HG02943 (cell line): ENCODE measurements at regions not wholly inside any gene's neighbourhood (a gene's known extent, or its start where the extent isn't known, plus 50 kb on each side); places are given as distances from the start of the nearest gene placed in this dataset.
"Not testable (repeated sequence)": the region's sequence is repeated elsewhere in the genome, so short reads cannot be mapped to it uniquely, and the experiment has no call there.

ENCODE experiments used
- ATAC-seq: cut with Tn5 transposase; IDR thresholded peaks from one replicate; pipeline ENCODE4 v1.9.1; 2021; ENCODE audit warnings: mild to moderate bottlenecking, low read depth, moderate library complexity; ENCODE audit not compliant: unreplicated experiment

DNA sequence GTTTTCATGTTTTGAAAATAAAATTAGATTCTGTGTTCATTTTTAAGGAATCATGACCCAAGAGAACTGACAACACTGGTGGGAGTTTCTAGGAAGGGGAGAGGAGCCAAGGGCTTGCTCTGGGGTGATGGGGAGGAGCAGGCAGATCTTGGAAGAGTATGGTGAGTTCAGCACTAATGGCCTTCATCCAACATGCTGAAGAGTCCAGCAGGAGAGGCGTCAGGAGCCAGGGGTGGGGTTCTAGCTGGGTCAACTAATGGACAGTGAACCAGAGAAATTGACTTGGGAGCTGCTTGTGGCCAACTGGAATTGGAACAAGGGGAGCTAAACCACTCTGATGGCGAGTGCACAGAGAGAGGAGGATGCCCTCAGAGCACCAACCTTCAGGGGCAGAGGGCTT lies 107.1 kb downstream of the MRPL14 start:
- no peak for ATAC-seq

- not testable (repeated sequence) for ATAC-seq
Observed at GRCh38 chr6:44017307-44017706, 109.9 kb downstream of the MRPL14 start.

- ATAC-seq, result no peak
Observed at GRCh38 chr6:44016131-44016870, 111.0 kb downstream of the MRPL14 start.

DNA sequence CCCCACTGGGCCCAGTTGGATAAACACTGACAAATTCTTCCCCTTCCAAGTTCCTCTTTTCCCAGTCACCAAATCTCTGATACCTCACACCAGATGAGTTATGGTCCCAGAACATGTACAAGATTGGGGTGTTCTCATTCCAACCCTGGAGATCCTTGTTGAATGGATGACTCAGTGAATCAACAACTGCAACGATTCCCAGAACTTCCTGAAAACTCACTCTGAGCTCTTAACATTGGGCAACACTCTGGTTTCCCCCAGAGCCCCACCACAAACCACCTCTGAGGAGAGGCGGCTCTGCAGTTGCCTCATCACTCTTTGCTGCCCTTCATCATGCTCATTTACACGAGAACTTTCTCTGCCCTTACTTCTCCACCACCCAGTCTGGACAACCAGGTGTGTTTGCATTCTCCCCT lies 115.2 kb downstream of the MRPL14 start:
- no peak for ATAC-seq

GRCh38 chr6:44011350-44011920 lies 115.8 kb downstream of the MRPL14 start:
- no peak for ATAC-seq

DNA sequence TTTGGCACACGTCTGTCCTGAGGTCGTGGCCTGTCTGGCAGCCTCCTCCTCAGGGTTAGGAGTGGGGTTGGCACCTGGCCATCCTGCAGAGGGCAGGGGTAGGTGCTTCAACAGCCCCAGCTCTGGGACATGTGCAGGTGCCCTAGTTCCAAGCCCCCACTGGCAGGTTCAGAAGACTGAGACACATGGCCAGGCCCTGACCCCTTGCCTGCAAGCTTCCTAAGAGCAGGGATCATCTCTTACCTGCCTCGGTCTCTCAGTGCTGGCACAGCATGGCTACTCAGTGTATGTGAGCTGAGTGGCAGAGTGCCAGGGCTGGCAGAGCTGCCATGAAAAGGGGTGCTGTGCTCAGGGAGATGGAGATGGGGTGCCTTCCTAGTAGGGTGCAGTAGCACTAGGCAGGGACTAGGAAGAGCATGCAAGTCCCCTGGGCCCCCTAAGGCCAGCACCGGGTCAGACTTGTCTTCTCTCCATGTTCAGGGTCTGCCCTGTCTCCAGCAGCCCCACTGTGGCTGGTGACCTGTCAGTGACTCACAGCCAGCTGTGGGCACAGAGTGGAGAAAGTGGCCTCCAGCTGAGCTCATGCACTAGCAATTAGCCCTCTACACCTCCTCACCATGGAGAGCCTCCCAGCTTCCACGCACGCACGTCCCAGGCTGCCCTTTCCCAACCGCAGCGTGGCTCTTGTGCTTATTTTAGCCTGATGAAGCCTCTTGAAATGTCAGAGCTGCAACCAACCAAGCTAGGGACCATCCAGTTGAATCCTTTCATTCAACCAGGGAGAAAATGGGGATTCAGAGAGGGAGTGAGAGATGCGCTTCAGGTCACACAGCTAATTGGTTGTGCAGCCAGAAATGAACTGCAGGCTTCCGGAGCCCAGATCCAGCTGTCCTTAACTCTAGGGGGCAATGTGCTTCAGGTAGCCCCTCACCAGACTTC lies 116.6 kb downstream of the MRPL14 start:
- ATAC-seq, result no peak

DNA sequence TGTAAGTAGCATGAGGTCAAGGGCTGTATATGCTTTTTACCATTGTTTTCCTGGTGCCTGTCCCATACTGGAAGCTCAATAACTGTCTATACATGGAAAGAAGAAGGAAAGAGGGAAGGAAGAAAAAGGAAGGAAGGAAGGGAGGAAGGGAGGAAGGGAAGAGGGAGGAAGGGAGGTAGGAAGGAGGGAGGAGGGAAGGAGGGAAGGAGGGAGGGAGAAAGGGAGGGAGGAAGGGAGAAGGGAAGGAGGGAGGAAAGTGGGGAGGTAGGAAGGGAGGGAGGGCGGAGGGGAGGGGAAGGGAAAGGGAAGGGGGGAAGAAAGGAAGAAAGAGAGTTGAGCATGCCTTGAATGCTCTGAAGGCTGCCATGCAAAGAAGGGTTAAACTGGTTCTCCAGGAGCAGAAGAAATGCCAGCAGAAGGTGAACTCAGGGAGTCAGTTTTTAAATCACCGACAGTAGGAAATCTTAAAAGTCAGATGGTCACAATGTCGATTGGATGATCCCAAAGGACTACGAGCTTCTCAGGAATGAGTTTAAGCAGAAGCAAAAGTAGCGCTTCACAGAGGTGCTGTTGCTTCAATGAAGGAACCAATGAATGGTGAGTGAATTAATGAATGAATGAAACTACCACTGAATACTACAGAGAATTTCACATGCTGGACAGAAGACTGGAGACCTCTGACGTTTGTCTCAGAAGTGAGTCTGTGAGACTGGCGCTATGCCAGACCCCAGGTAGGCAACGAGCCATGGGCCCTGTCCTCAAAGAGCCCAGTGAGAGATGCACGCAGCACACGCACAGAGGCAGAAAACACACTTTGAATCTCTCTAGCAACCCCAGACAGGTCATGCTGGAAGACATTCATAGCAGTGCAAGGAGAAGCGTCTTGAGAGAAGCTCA lies 117.6 kb downstream of the MRPL14 start:
- no peak for ATAC-seq

- no peak for ATAC-seq
Observed at GRCh38 chr6:44008821-44009370, 118.4 kb downstream of the MRPL14 start.

GRCh38 chr6:44007818-44008621 lies 119.2 kb downstream of the MRPL14 start:
- ATAC-seq, result no peak

- ATAC-seq, result no peak
Observed at GRCh38 chr6:44006872-44007303, 120.4 kb downstream of the MRPL14 start.

DNA sequence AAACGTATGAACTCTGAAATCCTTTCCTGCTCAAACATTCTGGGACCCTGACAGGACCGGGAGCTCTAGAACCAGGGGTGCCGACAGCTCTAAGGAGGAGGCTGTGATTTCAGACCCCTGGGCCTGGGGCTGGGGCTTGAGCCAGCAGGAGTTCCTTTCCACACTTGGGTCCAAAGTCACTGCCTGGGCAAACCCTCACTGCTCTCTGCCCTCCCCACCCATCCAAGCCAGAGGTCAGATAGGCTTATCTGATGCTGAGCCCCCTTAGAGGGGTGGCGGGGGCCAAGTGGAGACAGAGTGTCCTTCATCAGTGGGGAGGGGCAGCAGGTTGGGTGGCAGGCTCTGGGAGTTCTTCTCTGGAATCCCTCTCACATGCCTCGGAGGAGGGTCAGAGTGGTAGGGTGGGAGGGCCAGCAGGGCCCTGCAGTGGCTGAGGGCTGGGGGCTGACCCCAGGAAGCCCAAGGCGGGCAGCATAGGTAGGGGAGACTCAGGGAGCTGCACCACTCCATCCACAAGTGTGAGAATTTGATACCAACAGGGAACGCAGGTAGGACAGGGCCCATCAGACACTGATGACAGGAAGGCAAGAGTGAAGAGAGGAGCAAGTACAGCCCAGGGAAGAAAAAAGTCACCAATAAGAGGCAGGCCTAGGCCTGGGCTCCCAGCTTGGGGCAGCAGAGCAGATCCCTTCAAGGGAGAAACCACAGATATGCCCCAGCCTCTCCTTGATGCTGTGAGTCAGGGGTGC lies 121.0 kb downstream of the MRPL14 start:
- no peak for ATAC-seq

DNA sequence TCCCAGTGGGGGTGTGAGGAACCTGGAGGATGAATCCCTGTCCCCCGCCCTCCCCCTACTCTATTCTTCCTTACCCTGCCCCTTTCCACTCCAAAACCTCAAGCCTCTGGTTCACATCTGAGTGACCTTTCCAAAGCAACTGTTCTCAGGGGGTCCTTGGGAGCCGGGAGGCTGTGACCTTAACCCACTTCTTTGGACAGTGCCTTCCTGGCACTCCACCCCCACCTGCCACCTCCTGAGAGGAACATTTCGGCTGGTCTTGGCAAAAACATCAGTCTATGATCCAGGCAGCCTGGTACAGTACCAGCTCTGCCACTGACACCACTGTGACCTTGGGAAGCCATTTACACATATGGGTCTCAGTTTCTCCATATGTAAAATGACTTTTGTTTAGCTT lies 121.7 kb downstream of the MRPL14 start:
- no peak for ATAC-seq

- ATAC-seq, result no peak
Observed at GRCh38 chr6:44004625-44005506, 122.4 kb downstream of the MRPL14 start.

DNA sequence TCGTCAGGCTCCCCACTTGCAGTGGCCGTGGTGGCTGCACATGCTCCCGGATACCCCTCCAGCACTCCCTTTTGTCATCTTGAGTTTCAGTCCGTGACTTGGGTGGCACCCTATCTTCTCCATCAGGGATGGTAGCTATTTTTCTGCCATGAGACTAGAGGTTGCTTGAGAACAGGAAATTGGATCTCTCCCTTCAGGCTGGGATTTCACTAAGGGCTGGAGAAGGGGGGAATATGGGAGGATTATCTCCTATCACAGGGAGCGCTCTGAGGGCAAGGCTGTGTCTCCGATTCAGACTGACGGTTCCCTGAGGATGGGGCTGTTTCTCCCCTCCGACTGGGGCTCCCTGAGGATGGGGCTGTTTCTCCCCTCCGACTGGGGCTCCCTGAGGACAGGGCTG lies 123.1 kb downstream of the MRPL14 start:
- no peak for ATAC-seq

- ATAC-seq, result no peak
Observed at GRCh38 chr6:44003345-44004061, 123.7 kb downstream of the MRPL14 start.

DNA sequence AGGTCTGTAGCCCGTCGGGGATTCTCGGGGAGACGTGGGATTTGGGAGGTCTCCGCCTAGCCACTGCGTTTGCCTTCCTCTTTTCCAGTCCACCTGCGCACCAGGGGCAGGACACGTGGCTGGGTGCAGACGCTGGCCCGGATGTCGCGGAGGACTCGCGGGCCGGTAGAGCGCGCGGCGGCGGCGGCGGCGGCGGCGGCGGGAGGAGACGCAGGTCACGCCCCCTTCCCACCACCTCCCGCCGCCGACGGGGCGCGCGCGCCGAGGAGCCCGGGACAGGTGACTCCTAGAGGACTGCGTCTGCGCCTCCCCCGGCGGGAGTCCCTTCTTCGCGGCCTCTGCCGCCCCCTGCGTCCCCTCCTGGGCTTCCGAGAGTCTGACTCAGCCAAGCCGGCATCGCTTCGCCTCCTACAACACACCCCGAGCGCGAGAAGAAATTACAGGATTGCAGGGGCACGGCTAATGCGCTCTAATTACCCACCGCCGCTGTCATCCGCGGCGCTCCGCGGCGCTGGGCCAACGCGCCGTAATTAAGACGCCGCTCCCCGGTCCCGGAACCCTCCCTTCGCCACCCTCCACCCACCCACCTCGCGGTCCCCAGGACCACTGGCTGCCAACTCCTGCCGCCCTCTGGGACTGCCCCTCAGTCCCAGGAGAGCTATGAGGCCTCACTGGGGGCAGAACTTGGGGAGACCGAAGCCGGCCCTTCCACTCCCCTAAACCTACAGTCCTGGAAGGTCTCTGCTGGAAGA lies 124.5 kb downstream of the MRPL14 start:
- ATAC-seq, result no peak
